Upper lobe of left lung (tissue), 6 donors: ENCODE measurements at regions not wholly inside any gene's neighbourhood (a gene's known extent, or its start where the extent isn't known, plus 50 kb on each side); places are given as distances from the start of the nearest gene placed in this dataset.
A peak's percentile ranks its signal among the peaks of the same experiment; 100 is the strongest.
"Not testable (repeated sequence)": the region's sequence is repeated elsewhere in the genome, so short reads cannot be mapped to it uniquely, and the experiment has no call there.

Source experiments
- ATAC-seq, 2 donors: fragments of 200-7000 bp; cut with Tn5 transposase; one replicate each; pipeline ENCODE4 v1.9.1; 2022; ENCODE audit warnings: mild to moderate bottlenecking in 2 of 2, moderate library complexity in 2 of 2; ENCODE audit not compliant: low FRiP score in 2 of 2
- DNase-seq, 2 donors: peaks; one replicate each; pipeline ENCODE4 v3.0.0-alpha.2; 2019 to 2020
- H3K27ac ChIP-seq, 4 donors: fragments of 200-600 bp; sonication (generic); one replicate each; pipeline ENCODE4 v1.5.1; 2016 to 2019
- H3K27me3 ChIP-seq, 4 donors: fragments of 200-600 bp; sonication (generic); one replicate each; pipeline ENCODE4 v1.5.1; 2017 to 2019
- H3K36me3 ChIP-seq, 4 donors: fragments of 200-600 bp; sonication (generic); one replicate each; pipeline ENCODE4 v1.5.1; 2016 to 2019
- H3K4me1 ChIP-seq, 4 donors: fragments of 200-600 bp; sonication (generic); one replicate each; pipeline ENCODE4 v1.5.1; 2018 to 2019
- H3K4me3 ChIP-seq, 4 donors: fragments of 200-600 bp; sonication (generic); one replicate each; pipeline ENCODE4 v1.5.1; 2017 to 2019; ENCODE audit warnings: mild to moderate bottlenecking in 2 of 4, moderate library complexity in 1 of 4
- H3K9me3 ChIP-seq, 4 donors: fragments of 200-600 bp; sonication (generic); one replicate each; pipeline ENCODE4 v1.5.1; 2018 to 2019
- EP300 ChIP-seq, 4 donors: sonication (generic); formaldehyde crosslinking; IDR thresholded peaks; one replicate each; pipeline ENCODE4 v1.5.1; 2017; ENCODE audit warnings: antibody characterized with exemption in 4 of 4, control low read depth in 2 of 4
- POLR2A ChIP-seq, 4 donors: fragments of 450-650 bp; IDR thresholded peaks; one replicate each; pipeline ENCODE4 v1.5.1; 2016 to 2017; ENCODE audit warnings: antibody characterized with exemption in 4 of 4, mild to moderate bottlenecking in 2 of 4
- POLR2AphosphoS5 ChIP-seq, 2 donors: sonication (generic); formaldehyde crosslinking; IDR thresholded peaks; one replicate each; pipeline ENCODE4 v1.5.1; 2017; ENCODE audit warnings: antibody characterized with exemption in 2 of 2
- WGBS, 2 donors: methylation state at CpG; one replicate each; pipeline ENCODE4 v1.1.5; 2017 to 2018; 5-methylcytosine and 5-hydroxymethylcytosine counted together
- TF ChIP-seq, protein P1 (sequence below), 6 experiments: fragments of 450-650 bp in 4 of 6; fragments of 200-600 bp in 2 of 6; sonication (generic) in 2 of 6; IDR thresholded peaks; one replicate each; pipeline ENCODE4 v1.5.1; 2016 to 2019; ENCODE audit warnings: antibody characterized with exemption in 6 of 6
- donor health status: DM: no; HTN: no; CAD: no; lungs with moderate emphysema.
- donor health status: DM: no; HTN: yes; CAD: no; lungs with severe emphysema.

DNA sequence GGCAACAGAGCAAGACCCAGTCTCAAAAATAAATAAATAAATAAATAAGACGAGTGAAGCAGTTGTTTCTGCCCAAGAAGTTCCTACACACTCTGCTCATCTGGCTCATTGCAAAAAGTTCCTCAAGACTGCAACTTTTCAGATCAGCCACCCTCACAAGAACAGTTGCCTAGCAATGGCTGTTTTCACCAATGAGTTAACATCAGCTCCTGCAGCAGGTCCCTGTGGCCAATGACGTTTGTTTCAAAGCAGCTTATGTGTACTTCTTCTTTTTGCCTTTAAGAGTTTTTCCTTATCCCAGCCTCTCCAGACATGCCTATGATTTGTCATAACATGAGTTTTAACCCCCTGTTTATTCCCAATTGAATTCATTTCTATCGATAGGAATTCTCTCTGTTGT lies 118.4 kb upstream of the SPRED1 start:
- Histone ChIP-seq H3K4me1 (peaks cover 0 to 10% (median 6%) of the 10 kb centered on the region in 4 donors), H3K36me3 (no peaks in the 10 kb centered on the region), H3K27me3 (no peaks in the 10 kb centered on the region), H3K9me3 (no peaks in the 10 kb centered on the region), H3K27ac (no peak overlapping the region), H3K4me3 (no peak overlapping the region)
- ATAC-seq (peak in 1 of 2 donors; percentile 14), DNase-seq (peak in 1 of 2 donors; percentile 46)
- 34 to 41% methylated on average over 3 of the region's 3 CpGs for WGBS, 2 donors
- TF ChIP-seq, protein P1, sequence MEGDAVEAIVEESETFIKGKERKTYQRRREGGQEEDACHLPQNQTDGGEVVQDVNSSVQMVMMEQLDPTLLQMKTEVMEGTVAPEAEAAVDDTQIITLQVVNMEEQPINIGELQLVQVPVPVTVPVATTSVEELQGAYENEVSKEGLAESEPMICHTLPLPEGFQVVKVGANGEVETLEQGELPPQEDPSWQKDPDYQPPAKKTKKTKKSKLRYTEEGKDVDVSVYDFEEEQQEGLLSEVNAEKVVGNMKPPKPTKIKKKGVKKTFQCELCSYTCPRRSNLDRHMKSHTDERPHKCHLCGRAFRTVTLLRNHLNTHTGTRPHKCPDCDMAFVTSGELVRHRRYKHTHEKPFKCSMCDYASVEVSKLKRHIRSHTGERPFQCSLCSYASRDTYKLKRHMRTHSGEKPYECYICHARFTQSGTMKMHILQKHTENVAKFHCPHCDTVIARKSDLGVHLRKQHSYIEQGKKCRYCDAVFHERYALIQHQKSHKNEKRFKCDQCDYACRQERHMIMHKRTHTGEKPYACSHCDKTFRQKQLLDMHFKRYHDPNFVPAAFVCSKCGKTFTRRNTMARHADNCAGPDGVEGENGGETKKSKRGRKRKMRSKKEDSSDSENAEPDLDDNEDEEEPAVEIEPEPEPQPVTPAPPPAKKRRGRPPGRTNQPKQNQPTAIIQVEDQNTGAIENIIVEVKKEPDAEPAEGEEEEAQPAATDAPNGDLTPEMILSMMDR (IDR thresholded peaks at IDR 0.05) = no peak
- TF ChIP-seq POLR2AphosphoS5 (IDR thresholded peaks at IDR 0.05) (no peak), EP300 (IDR thresholded peaks at IDR 0.05) (no peak), POLR2A (IDR thresholded peaks at IDR 0.05) (no peak)

DNA sequence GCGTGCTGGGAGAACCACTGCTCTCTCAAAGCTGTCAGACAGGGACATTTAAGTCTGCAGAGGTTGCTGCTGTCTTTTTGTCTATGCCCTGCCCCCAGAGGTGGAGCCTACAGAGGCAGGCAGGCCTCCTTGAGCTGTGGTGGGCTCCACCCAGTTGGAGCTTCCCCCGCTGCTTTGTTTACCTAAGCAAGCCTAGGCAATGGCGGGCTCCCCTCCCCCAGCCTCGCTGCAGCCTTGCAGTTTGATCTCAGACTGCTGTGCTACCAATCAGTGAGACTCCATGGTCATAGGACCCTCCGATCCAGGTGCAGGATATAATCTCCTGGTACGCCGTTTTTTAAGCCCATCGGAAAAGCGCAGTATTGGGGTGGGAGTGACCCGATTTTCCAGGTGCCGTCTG lies 110.4 kb upstream of the SPRED1 start:
- H3K9me3 ChIP-seq, H3K27ac ChIP-seq, ATAC-seq, H3K36me3 ChIP-seq, H3K27me3 ChIP-seq, H3K4me3 ChIP-seq, H3K4me1 ChIP-seq: not testable (repeated sequence)
- 90 to 91% methylated on average over 10 of the region's 11 CpGs for WGBS, 2 donors
- peak in 1 of 2 donors; percentile 8 for DNase-seq

DNA sequence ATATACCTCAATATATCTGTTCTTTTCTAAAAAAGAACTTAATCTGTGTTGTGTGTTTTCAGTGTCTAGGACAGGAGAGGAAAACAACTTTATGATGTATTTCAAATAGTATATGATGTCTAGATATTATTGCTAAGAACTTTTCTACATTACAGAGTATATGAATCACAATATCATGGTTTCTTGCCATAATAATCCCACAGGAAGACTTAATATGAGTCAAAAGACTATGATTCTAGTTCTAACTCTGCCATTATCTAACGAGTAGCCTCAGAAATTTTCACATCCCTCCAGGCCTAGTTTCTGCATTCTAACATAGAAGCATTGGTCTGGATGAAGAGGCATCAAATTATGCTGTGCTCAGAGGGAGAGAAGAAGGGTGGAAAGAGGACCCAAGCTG lies 107.7 kb upstream of the SPRED1 start:
- Histone ChIP-seq H3K27ac (no peak overlapping the region), H3K36me3 (no peaks in the 10 kb centered on the region), H3K4me3 (no peak overlapping the region), H3K9me3 (peaks cover 0 to under 1% (median 0%) of the 10 kb centered on the region in 4 donors), H3K27me3 (no peaks in the 10 kb centered on the region), H3K4me1 (no peaks in the 10 kb centered on the region)
- DNase-seq (no peak), ATAC-seq (no peak)
- WGBS, 2 donors = 74 to 86% methylated on average over 1 of the region's 1 CpG
- TF ChIP-seq POLR2A (IDR thresholded peaks at IDR 0.05) (no peak), EP300 (IDR thresholded peaks at IDR 0.05) (no peak), POLR2AphosphoS5 (IDR thresholded peaks at IDR 0.05) (no peak)
- TF ChIP-seq, protein P1 (IDR thresholded peaks at IDR 0.05) = no peak

DNA sequence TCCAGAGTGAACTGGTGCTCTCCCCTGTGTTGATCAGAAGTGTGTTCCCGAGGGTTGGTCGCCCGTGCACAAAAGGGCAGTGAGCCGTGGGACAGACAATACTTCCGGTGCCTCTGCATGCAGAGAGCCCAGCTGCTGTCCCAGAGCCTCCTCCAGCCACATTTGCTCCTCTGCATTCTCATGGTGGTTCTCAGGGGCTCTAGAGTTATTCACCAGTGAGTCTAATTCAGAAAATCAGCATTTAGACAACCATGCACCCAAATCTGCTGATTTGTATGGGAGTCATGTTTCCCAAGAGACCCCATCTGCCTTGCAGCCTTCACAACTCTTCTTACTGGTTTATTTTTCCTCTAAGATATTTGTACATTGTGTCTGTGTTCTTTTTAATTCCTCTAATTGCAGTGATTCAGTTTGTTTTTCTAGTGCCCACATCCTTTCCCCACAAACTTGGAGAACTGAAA lies 107.0 kb upstream of the SPRED1 start:
- 81 to 88% methylated on average over 3 to 5 of the region's 5 CpGs for WGBS, 2 donors
- no peak for DNase-seq
- no peak for ATAC-seq
- Histone ChIP-seq H3K36me3 (no peaks in the 10 kb centered on the region), H3K9me3 (peaks cover 0 to 8% (median 6%) of the 10 kb centered on the region in 4 donors), H3K4me1 (no peaks in the 10 kb centered on the region), H3K27ac (no peak overlapping the region), H3K4me3 (no peak overlapping the region), H3K27me3 (no peaks in the 10 kb centered on the region)
- TF ChIP-seq EP300 (IDR thresholded peaks at IDR 0.05) (no peak), POLR2AphosphoS5 (IDR thresholded peaks at IDR 0.05) (no peak), POLR2A (IDR thresholded peaks at IDR 0.05) (no peak)
- TF ChIP-seq, protein P1 (IDR thresholded peaks at IDR 0.05) = no peak

DNA sequence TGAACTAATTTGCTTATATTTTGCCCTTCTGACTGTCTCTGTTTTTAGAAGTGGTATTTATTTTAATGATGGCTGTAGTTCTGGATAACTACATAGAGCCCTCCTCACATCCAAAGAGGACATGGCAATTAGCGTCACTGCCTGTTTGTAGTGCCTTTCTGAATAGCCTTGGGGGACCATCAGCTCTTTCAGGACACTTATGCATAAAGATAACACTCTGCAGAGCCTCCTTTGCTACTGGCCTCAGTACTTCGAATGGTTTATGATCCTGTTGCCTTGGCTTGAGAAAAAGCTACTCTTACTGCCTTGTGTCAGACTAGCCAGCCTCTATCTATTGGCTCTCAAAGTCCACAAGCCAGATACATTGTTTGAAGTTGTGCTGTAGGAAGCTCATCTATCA lies 105.4 kb upstream of the SPRED1 start:
- Histone ChIP-seq H3K27ac (no peak overlapping the region), H3K9me3 (peaks cover 0 to 11% (median 8%) of the 10 kb centered on the region in 4 donors), H3K4me1 (no peaks in the 10 kb centered on the region), H3K4me3 (no peak overlapping the region), H3K27me3 (no peaks in the 10 kb centered on the region), H3K36me3 (no peaks in the 10 kb centered on the region)
- DNase-seq (no peak), ATAC-seq (no peak)
- TF ChIP-seq POLR2A (IDR thresholded peaks at IDR 0.05) (no peak), EP300 (IDR thresholded peaks at IDR 0.05) (no peak), POLR2AphosphoS5 (IDR thresholded peaks at IDR 0.05) (no peak)
- TF ChIP-seq, protein P1 (IDR thresholded peaks at IDR 0.05) = no peak
- 86 to 90% methylated on average over 2 of the region's 2 CpGs for WGBS, 2 donors
